GM19463 (cell line): ENCODE measurements at regions not wholly inside any gene's neighbourhood (a gene's known extent, or its start where the extent isn't known, plus 50 kb on each side); places are given as distances from the start of the nearest gene placed in this dataset.
"Not testable (repeated sequence)": the region's sequence is repeated elsewhere in the genome, so short reads cannot be mapped to it uniquely, and the experiment has no call there.

Experiments used
- ATAC-seq: cut with Tn5 transposase; IDR thresholded peaks from one replicate; pipeline ENCODE4 v1.9.1; 2021; ENCODE audit warnings: mild to moderate bottlenecking, moderate library complexity; ENCODE audit not compliant: unreplicated experiment

GRCh38 chr4:160549951-160550519, 1447.2 kb downstream of the RAPGEF2 start:
- ATAC-seq: not testable (repeated sequence)

- no peak for ATAC-seq
Measured at GRCh38 chr4:160562661-160563060, 1459.8 kb downstream of the RAPGEF2 start.

GRCh38 chr4:160563552-160564282, 1460.8 kb downstream of the RAPGEF2 start:
- ATAC-seq: no peak

- ATAC-seq: no peak
Measured at GRCh38 chr4:160567634-160568033, 1464.8 kb downstream of the RAPGEF2 start.

GRCh38 chr4:160570271-160570670, 1467.4 kb downstream of the RAPGEF2 start:
- no peak for ATAC-seq

- ATAC-seq: not testable (repeated sequence)
Measured at GRCh38 chr4:160574272-160574671, 1471.4 kb downstream of the RAPGEF2 start.

GRCh38 chr4:160580581-160580980, 1477.7 kb downstream of the RAPGEF2 start:
- no peak for ATAC-seq

GRCh38 chr4:160592258-160592657, 1489.4 kb downstream of the RAPGEF2 start:
- no peak for ATAC-seq

GRCh38 chr4:160595646-160596045, 1492.8 kb downstream of the RAPGEF2 start:
- ATAC-seq: no peak

GRCh38 chr4:160604541-160604940, 1501.7 kb downstream of the RAPGEF2 start:
- no peak for ATAC-seq

GRCh38 chr4:160611181-160611580, 1508.3 kb downstream of the RAPGEF2 start:
- ATAC-seq: no peak

GRCh38 chr4:160631044-160631443, 1528.2 kb downstream of the RAPGEF2 start:
- ATAC-seq: no peak

- ATAC-seq: no peak
Measured at GRCh38 chr4:160652790-160653189, 1511.0 kb downstream of the FSTL5 start.

- no peak for ATAC-seq
Measured at GRCh38 chr4:160675550-160675949, 1488.2 kb downstream of the FSTL5 start.

GRCh38 chr4:160685729-160686128, 1478.1 kb downstream of the FSTL5 start:
- no peak for ATAC-seq

- no peak for ATAC-seq
Measured at GRCh38 chr4:160701671-160702070, 1462.1 kb downstream of the FSTL5 start.

GRCh38 chr4:160709026-160709425, 1454.8 kb downstream of the FSTL5 start:
- ATAC-seq: no peak

- ATAC-seq: no peak
Measured at GRCh38 chr4:160709546-160709945, 1454.3 kb downstream of the FSTL5 start.

- ATAC-seq: no peak
Measured at GRCh38 chr4:160716551-160716950, 1447.2 kb downstream of the FSTL5 start.

- no peak for ATAC-seq
Measured at GRCh38 chr4:160717848-160718247, 1446.0 kb downstream of the FSTL5 start.

GRCh38 chr4:160724063-160724462, 1439.7 kb downstream of the FSTL5 start:
- no peak for ATAC-seq

GRCh38 chr4:160745126-160745525, 1418.7 kb downstream of the FSTL5 start:
- ATAC-seq: no peak

GRCh38 chr4:160746585-160746984, 1417.2 kb downstream of the FSTL5 start:
- ATAC-seq: not testable (repeated sequence)
